ENCODE measurements at regions not wholly inside any gene's neighbourhood (a gene's known extent, or its start where the extent isn't known, plus 50 kb on each side); places are given as distances from the start of the nearest gene placed in this dataset.

- H3K36me3 Mint-ChIP-seq (ENCODE audit: low read depth, unreplicated experiment), result no peaks in the 10 kb centered on the region
- H3K4me3 Mint-ChIP-seq (ENCODE audit: unreplicated experiment), result no peak overlapping the region
- H3K4me1 Mint-ChIP-seq (ENCODE audit: unreplicated experiment), result peaks cover 2% of the 10 kb centered on the region
- H3K27me3 Mint-ChIP-seq (ENCODE audit: unreplicated experiment), result no peaks in the 10 kb centered on the region
- H3K9me3 Mint-ChIP-seq (ENCODE audit: unreplicated experiment), result no peaks in the 10 kb centered on the region
- TF ChIP-seq, protein P1, sequence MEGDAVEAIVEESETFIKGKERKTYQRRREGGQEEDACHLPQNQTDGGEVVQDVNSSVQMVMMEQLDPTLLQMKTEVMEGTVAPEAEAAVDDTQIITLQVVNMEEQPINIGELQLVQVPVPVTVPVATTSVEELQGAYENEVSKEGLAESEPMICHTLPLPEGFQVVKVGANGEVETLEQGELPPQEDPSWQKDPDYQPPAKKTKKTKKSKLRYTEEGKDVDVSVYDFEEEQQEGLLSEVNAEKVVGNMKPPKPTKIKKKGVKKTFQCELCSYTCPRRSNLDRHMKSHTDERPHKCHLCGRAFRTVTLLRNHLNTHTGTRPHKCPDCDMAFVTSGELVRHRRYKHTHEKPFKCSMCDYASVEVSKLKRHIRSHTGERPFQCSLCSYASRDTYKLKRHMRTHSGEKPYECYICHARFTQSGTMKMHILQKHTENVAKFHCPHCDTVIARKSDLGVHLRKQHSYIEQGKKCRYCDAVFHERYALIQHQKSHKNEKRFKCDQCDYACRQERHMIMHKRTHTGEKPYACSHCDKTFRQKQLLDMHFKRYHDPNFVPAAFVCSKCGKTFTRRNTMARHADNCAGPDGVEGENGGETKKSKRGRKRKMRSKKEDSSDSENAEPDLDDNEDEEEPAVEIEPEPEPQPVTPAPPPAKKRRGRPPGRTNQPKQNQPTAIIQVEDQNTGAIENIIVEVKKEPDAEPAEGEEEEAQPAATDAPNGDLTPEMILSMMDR (IDR thresholded peaks at IDR 0.05; ENCODE audit: unreplicated experiment), result no peak
- DNase-seq (ENCODE audit: low spot score), result no peak
- H3K27ac Mint-ChIP-seq (ENCODE audit: unreplicated experiment), result no peak overlapping the region
Measured at GRCh38 chr18:53780666-53781065, 443.8 kb downstream of the MBD2 start.

- H3K27me3 Mint-ChIP-seq (ENCODE audit: unreplicated experiment), result no peaks in the 10 kb centered on the region
- H3K36me3 Mint-ChIP-seq (ENCODE audit: low read depth, unreplicated experiment), result no peaks in the 10 kb centered on the region
- H3K9me3 Mint-ChIP-seq (ENCODE audit: unreplicated experiment), result no peaks in the 10 kb centered on the region
- no peak overlapping the region for H3K4me3 Mint-ChIP-seq (ENCODE audit: unreplicated experiment)
- DNase-seq (ENCODE audit: low spot score), result no peak
- H3K27ac Mint-ChIP-seq (ENCODE audit: unreplicated experiment), result no peak overlapping the region
- no peaks in the 10 kb centered on the region for H3K4me1 Mint-ChIP-seq (ENCODE audit: unreplicated experiment)
- TF ChIP-seq, protein P1 (IDR thresholded peaks at IDR 0.05; ENCODE audit: unreplicated experiment), result no peak
Measured at GRCh38 chr18:53772293-53772692, 452.2 kb downstream of the MBD2 start.

DNA sequence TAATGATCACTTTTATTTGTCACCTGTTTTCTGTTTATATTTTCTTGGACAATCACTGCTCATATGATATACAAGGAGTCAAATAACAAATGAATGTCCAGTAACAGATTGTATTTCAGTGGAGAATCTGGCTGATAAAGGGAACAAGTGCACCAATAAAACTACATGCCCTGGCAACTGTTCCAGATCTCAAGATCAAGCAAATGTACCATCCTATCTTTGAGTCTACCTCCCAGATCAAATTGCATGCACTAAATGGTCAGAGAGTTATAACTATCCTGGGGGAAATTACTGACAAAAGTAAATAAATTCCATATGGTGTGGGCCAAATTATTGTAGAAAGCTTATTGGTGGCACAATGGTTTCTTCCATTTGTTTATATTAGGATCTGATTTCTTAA, 452.8 kb downstream of the MBD2 start:
- no peaks in the 10 kb centered on the region for H3K4me1 Mint-ChIP-seq (ENCODE audit: unreplicated experiment)
- no peak for DNase-seq (ENCODE audit: low spot score)
- no peak overlapping the region for H3K4me3 Mint-ChIP-seq (ENCODE audit: unreplicated experiment)
- H3K27ac Mint-ChIP-seq (ENCODE audit: unreplicated experiment), result no peak overlapping the region
- H3K9me3 Mint-ChIP-seq (ENCODE audit: unreplicated experiment), result no peaks in the 10 kb centered on the region
- no peaks in the 10 kb centered on the region for H3K27me3 Mint-ChIP-seq (ENCODE audit: unreplicated experiment)
- TF ChIP-seq, protein P1 (IDR thresholded peaks at IDR 0.05; ENCODE audit: unreplicated experiment), result no peak
- H3K36me3 Mint-ChIP-seq (ENCODE audit: low read depth, unreplicated experiment), result no peaks in the 10 kb centered on the region

DNA sequence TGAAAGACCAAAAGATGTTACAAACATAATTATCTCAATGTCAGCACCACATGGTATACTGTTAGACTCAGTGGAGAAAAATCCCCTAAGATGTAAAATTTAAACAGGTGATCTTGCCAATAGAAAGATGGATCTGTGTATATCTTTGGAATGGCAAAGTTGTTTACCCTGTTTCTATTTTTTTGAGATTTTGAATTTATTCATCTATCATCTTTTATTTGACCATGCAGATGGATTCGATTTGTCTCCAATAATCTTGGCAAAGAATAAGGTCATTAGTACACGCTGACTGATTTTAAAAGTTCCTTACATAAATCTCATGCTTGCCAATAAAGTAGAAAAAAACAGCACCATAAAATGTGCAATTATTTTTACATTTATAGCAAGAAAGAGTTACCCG, 459.3 kb downstream of the MBD2 start:
- H3K36me3 Mint-ChIP-seq (ENCODE audit: low read depth, unreplicated experiment), result no peaks in the 10 kb centered on the region
- no peaks in the 10 kb centered on the region for H3K4me1 Mint-ChIP-seq (ENCODE audit: unreplicated experiment)
- TF ChIP-seq, protein P1 (IDR thresholded peaks at IDR 0.05; ENCODE audit: unreplicated experiment), result no peak
- H3K27me3 Mint-ChIP-seq (ENCODE audit: unreplicated experiment), result no peaks in the 10 kb centered on the region
- H3K4me3 Mint-ChIP-seq (ENCODE audit: unreplicated experiment), result no peak overlapping the region
- no peak for DNase-seq (ENCODE audit: low spot score)
- no peak overlapping the region for H3K27ac Mint-ChIP-seq (ENCODE audit: unreplicated experiment)
- H3K9me3 Mint-ChIP-seq (ENCODE audit: unreplicated experiment), result no peaks in the 10 kb centered on the region

- no peaks in the 10 kb centered on the region for H3K36me3 Mint-ChIP-seq (ENCODE audit: low read depth, unreplicated experiment)
- no peak overlapping the region for H3K27ac Mint-ChIP-seq (ENCODE audit: unreplicated experiment)
- DNase-seq (ENCODE audit: low spot score), result no peak
- H3K4me3 Mint-ChIP-seq (ENCODE audit: unreplicated experiment), result no peak overlapping the region
- TF ChIP-seq, protein P1 (IDR thresholded peaks at IDR 0.05; ENCODE audit: unreplicated experiment), result no peak
- H3K4me1 Mint-ChIP-seq (ENCODE audit: unreplicated experiment), result no peaks in the 10 kb centered on the region
- H3K9me3 Mint-ChIP-seq (ENCODE audit: unreplicated experiment), result no peaks in the 10 kb centered on the region
- H3K27me3 Mint-ChIP-seq (ENCODE audit: unreplicated experiment), result no peaks in the 10 kb centered on the region
Measured at GRCh38 chr18:53764086-53764485, 460.4 kb downstream of the MBD2 start.

All from endothelial cell (in vitro differentiated cells).